A673 (cell line): ENCODE measurements at regions not wholly inside any gene's neighbourhood (a gene's known extent, or its start where the extent isn't known, plus 50 kb on each side); places are given as distances from the start of the nearest gene placed in this dataset.

ENCODE experiments used
- CTCF ChIP-seq: fragments of 300-800, 200-600 bp; sonication (generic); conservative IDR thresholded peaks from 2 replicates; pipeline ENCODE4 v1.5.1; 2017; ENCODE audit warnings: low read depth, mild to moderate bottlenecking, antibody characterized with exemption, low read length, moderate library complexity, mixed read lengths
- EZH2 ChIP-seq: fragments of 200-600 bp; sonication (generic); IDR thresholded peaks from 2 replicates; pipeline ENCODE4 v1.6.1; 2017; ENCODE audit warnings: borderline replicate concordance, low read depth, mild to moderate bottlenecking, mixed read lengths, antibody characterized with exemption, low read length; ENCODE audit not compliant: poor library complexity, severe bottlenecking

GRCh38 chr2:20148923-20149702, 75.8 kb downstream of the SDC1 start:
- TF ChIP-seq CTCF (no peak), EZH2 (no peak)
